Large intestine (tissue), 3 donors: ENCODE measurements at regions not wholly inside any gene's neighbourhood (a gene's known extent, or its start where the extent isn't known, plus 50 kb on each side); places are given as distances from the start of the nearest gene placed in this dataset.

Source experiments
- DNase-seq, 2 donors: peaks; one replicate each; pipeline versions ENCODE4 v3.0.0 to v3.0.0-alpha.2; 2013
- H3K27ac ChIP-seq: one replicate; pipeline ENCODE4 v1.5.1; 2013; ENCODE audit warnings: low read length
- H3K27me3 ChIP-seq: 2 replicates; pipeline ENCODE4 v1.6.1; 2013; ENCODE audit warnings: low read length; ENCODE audit not compliant: control insufficient read depth, insufficient read depth
- H3K36me3 ChIP-seq: 2 replicates; pipeline ENCODE4 v1.6.1; 2013; ENCODE audit warnings: low read length; ENCODE audit not compliant: control insufficient read depth, insufficient read depth
- H3K4me1 ChIP-seq: one replicate; pipeline ENCODE4 v1.6.1; 2013; ENCODE audit warnings: low read length; ENCODE audit not compliant: control insufficient read depth, insufficient read depth
- H3K4me3 ChIP-seq: one replicate; pipeline ENCODE4 v1.5.1; 2013; ENCODE audit warnings: low read length
- H3K9me3 ChIP-seq: one replicate; pipeline ENCODE4 v1.6.1; 2013; ENCODE audit warnings: mild to moderate bottlenecking, low read depth, low read length, moderate library complexity; ENCODE audit not compliant: control insufficient read depth
- WGBS: methylation state at CpG from one replicate; pipeline ENCODE4 v1.1.5; 2013; ENCODE audit warnings: low lambda C conversion rate; ENCODE audit not compliant: insufficient coverage; 5-methylcytosine and 5-hydroxymethylcytosine counted together

DNA sequence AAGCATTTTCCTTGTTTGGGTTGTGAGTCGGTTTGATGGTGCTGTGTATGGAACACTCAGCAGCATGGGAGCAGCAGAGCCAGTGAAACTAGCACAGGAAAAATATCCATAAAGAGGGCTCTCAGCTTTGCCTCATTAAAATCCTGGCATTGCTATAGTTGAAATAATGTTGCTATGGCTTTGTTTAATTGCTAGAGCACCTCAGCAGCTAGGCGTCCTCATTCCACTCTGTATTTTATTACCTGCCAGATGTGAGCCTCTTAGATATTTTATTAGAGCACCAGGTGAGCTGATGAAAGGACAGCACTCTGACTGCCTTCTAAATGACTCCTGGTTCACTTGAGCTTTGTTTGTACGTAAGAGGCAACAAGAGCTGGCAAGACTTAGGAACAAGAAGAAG lies 232.4 kb downstream of the MTX2 start:
- peaks cover 2% of the 10 kb centered on the region for H3K4me1 ChIP-seq
- no peak overlapping the region for H3K27ac ChIP-seq
- whole genome bisulfite sequencing, result 100% methylated on average over 1 of the region's 3 CpGs
- peaks cover 2% of the 10 kb centered on the region for H3K27me3 ChIP-seq
- H3K9me3 ChIP-seq, result no peaks in the 10 kb centered on the region
- no peaks in the 10 kb centered on the region for H3K36me3 ChIP-seq
- no peak for DNase-seq
- H3K4me3 ChIP-seq, result no peak overlapping the region

DNA sequence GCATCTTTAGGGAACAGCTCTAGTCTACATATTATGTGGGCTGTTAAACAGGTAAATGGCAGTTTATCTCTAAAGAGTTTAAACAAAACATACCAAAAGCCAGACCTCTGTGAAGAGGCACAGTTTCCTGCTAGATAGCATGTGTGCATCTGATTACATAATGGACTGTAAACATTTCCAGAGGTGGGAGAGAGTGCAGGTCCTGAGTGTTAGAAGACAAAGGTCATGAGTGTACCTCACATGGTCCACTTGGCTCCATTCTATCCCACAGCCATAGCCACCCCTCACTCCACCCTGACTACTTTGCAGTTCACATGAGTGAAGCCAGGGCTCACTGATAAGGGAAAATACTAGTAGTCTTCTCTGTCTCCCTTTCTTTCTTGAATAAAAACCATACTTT lies 233.4 kb downstream of the MTX2 start:
- peaks cover 2% of the 10 kb centered on the region for H3K27me3 ChIP-seq
- no peak overlapping the region for H3K27ac ChIP-seq
- no peak for DNase-seq
- H3K36me3 ChIP-seq, result no peaks in the 10 kb centered on the region
- H3K9me3 ChIP-seq, result no peaks in the 10 kb centered on the region
- H3K4me1 ChIP-seq, result peaks cover 2% of the 10 kb centered on the region
- no peak overlapping the region for H3K4me3 ChIP-seq

DNA sequence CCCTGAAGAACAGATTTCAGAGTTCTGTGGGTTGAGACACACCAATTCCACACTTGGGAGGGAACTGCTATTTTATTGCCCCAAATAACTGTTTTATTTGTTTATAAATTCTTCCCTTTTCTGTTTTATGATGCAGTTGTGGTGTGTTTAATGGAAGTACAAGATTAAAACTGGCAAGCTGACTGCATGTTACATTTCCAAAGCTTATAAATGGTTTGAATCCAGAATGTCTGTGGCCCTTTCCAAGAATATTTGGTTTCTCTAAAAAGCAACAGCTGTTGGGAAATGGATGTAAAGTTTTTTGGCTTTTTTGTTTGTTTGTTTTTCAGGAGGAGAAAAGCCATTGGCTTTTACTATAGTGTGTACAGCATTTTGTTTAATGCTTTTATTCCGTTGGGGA lies 234.5 kb downstream of the MTX2 start:
- Histone ChIP-seq H3K27ac (no peak overlapping the region), H3K9me3 (no peaks in the 10 kb centered on the region), H3K4me1 (peaks cover 2% of the 10 kb centered on the region), H3K36me3 (no peaks in the 10 kb centered on the region), H3K4me3 (no peak overlapping the region), H3K27me3 (peaks cover 2% of the 10 kb centered on the region)
- no peak for DNase-seq
- WGBS, result 80% methylated on average over 1 of the region's 1 CpG

DNA sequence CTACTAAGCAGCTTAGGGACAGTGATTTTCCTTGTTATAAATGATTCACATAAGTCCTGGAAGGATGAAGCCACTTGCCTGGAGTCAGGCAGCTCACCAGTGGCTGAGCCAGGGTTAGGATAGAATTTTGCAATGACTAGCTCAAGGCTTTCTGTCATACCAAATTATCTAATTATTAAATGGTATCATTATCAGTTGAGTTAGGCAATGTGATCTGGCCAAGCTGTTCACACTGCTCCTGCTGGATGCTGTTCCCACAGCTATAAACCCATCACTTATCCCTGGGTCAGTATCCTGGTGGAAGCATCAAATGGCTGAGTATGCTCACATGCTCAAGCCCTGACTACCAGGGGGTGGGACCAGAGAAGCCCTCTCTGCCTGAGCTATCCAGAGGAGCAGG lies 235.2 kb downstream of the MTX2 start:
- H3K27me3 ChIP-seq, result no peaks in the 10 kb centered on the region
- H3K36me3 ChIP-seq, result no peaks in the 10 kb centered on the region
- no peak overlapping the region for H3K27ac ChIP-seq
- H3K4me1 ChIP-seq, result peaks cover 2% of the 10 kb centered on the region
- H3K9me3 ChIP-seq, result no peaks in the 10 kb centered on the region
- no peak for DNase-seq
- H3K4me3 ChIP-seq, result no peak overlapping the region

DNA sequence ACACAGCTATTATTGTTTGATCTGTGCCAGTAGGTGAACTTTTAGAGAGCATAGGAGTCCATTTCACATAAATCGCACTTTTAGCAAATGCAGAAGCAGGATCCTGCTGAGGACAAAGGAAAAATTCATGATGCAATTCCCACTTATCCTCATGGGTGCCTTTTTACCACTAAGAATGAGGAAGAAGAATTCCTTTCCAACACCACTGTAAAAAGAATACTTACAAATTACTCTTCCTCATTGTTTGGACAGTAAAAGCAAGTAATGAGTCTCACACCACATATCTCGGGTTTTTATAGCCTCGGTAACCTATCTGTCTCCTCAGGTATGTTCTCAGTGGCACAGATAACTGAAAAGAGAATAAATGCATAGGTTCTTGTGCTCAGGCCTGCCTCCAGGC lies 238.5 kb downstream of the MTX2 start:
- H3K4me3 ChIP-seq, result no peak overlapping the region
- H3K9me3 ChIP-seq, result no peaks in the 10 kb centered on the region
- H3K27ac ChIP-seq, result no peak overlapping the region
- no peaks in the 10 kb centered on the region for H3K27me3 ChIP-seq
- H3K36me3 ChIP-seq, result no peaks in the 10 kb centered on the region
- H3K4me1 ChIP-seq, result peaks cover 2% of the 10 kb centered on the region
- DNase-seq, result no peak
- WGBS, result no CpG with 5 or more reads among the region's 3 CpGs

DNA sequence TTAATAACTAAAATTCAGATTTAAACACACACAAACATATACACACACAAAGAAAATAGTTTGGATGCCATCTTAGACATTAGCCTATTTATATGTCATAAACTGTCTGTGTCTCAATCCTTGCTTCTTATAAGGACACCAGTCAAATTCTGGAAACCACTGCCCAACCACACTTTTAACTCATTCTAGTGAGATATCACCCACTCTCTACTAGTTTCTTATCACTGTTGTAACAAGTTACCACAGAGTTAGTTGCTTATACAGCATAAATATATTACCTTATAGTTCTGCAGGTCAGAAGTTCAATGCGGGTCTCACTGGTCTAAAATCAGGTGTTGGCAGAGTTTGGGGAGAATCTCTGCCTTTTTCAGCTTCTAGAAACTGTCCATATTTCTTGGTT lies 239.1 kb downstream of the MTX2 start:
- Histone ChIP-seq H3K9me3 (no peaks in the 10 kb centered on the region), H3K4me1 (no peaks in the 10 kb centered on the region), H3K27me3 (no peaks in the 10 kb centered on the region), H3K4me3 (no peak overlapping the region), H3K27ac (no peak overlapping the region), H3K36me3 (no peaks in the 10 kb centered on the region)
- no peak for DNase-seq
- no CpG with 5 or more reads among the region's 1 CpG for WGBS

DNA sequence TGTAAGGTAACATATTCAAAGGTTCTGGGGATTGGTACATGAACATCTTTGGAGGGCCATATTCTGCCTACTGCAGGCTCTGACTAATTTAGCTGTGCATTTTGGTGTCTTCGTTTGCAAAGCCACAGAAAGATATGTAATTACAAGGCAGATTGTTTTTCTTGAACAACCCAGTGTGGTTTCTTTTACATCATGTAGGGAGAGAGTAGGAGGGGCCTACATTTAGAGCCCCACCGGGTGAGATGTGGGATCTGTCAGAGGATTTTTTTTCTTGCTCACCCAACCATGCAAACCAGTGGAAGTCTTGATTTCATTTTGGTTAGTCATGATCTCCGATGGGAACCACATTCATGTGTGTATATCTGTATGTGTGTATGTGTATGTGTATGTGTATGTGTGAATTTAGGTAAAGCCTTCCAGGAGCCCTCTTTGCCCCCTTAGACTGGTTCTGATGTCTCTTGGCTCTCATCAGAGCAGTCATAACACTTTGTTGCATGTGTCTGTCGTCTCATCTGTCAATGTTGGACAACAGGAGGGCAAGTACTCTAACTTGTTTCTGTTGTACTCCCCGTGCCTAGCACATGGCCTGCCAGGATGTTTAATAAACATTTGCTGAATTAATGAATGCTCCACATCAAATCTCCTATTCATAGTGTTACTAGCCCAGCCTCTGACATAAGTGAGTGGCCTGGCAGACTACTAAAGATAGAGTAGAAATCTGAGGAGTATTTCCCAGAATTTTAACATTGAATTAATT lies 239.9 kb downstream of the MTX2 start:
- no CpG with 5 or more reads among the region's 5 CpGs for WGBS
- H3K36me3 ChIP-seq, result no peaks in the 10 kb centered on the region
- H3K4me3 ChIP-seq, result no peak overlapping the region
- H3K27ac ChIP-seq, result no peak overlapping the region
- no peaks in the 10 kb centered on the region for H3K27me3 ChIP-seq
- no peak for DNase-seq
- no peaks in the 10 kb centered on the region for H3K4me1 ChIP-seq
- H3K9me3 ChIP-seq, result no peaks in the 10 kb centered on the region

DNA sequence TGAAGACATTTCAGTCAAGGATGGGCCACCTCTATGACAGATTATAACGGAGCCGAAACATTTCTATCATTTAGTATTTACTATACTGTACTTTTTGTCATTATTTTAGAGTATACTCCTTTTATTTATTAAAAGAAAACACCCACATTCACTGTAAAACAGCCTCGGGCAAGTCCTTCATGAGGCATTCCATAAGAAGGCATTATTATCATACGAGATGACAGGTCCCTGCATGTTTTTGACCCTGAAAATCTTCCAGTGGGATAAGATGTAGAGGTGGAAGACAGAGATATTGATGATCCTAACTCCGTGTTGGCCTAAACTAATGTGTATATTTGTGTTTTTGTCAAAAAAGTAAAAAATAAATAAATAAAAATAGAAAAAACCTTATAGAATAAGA lies 245.0 kb downstream of the MTX2 start:
- Histone ChIP-seq H3K4me1 (no peaks in the 10 kb centered on the region), H3K36me3 (no peaks in the 10 kb centered on the region), H3K27ac (no peak overlapping the region), H3K4me3 (no peak overlapping the region), H3K27me3 (no peaks in the 10 kb centered on the region), H3K9me3 (no peaks in the 10 kb centered on the region)
- 88% methylated on average over 3 of the region's 5 CpGs for WGBS
- no peak for DNase-seq

DNA sequence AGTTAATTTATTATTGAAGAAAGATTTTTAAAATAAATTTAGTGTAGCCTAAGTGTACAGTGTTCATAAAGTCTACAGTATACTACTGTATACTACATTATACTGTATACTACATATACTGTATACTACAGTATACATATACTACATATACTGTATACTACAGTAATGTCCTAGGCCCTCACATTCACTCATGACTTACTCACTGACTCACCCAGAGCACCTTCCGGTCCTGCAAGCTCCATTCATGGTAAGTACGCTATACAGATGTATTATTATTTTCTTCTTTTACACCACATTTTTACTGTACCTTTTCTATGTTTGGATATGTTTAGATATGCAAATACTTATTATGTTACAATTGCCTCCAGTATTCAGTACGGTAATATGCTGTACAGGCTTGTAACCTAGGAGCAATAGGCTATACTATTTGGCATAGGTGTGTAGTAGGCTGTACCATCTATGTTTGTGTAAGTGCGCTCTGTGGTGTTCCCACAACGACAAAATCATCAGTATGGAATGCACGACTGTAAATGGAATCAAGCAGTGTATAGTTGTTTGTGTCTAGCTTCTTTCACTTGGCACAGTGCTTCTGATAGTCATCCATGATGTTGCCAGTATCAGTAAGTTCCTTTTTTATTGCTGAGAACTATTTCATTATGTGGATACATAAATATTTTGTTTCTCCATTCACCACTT lies 245.7 kb downstream of the MTX2 start:
- Histone ChIP-seq H3K27me3 (no peaks in the 10 kb centered on the region), H3K4me3 (no peak overlapping the region), H3K4me1 (no peaks in the 10 kb centered on the region), H3K36me3 (no peaks in the 10 kb centered on the region), H3K9me3 (no peaks in the 10 kb centered on the region), H3K27ac (no peak overlapping the region)
- 100% methylated on average over 2 of the region's 6 CpGs for WGBS
- no peak for DNase-seq

DNA sequence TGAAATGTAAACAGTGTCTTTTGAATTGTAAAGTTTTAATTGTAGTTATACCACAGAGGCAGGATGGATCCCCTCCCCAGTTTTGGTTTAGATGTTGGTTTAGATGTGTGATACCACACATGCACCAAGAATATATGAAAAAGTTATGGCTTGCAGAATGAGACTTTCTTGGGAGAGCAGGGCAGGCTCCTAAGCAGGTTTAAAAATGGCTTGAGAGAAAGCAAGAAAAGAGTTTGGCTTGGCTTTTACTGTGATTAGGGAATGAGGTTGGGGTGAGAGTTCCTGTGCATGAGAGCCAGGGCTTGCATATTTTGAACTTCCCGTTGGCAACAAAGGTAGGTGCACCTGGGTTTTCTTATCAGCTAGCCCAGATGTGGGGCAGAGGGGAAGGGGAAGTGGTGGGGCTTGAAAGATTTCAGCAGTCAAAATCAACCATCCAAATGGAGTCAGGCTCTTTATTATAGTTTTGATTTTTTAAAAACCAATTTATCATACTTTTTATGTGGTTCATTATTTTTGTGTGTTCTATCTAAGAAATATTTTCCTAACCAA lies 246.9 kb downstream of the MTX2 start:
- Histone ChIP-seq H3K27me3 (no peaks in the 10 kb centered on the region), H3K36me3 (no peaks in the 10 kb centered on the region), H3K9me3 (no peaks in the 10 kb centered on the region), H3K27ac (no peak overlapping the region), H3K4me3 (no peak overlapping the region), H3K4me1 (no peaks in the 10 kb centered on the region)
- no peak for DNase-seq
- no CpG with 5 or more reads among the region's 1 CpG for WGBS

DNA sequence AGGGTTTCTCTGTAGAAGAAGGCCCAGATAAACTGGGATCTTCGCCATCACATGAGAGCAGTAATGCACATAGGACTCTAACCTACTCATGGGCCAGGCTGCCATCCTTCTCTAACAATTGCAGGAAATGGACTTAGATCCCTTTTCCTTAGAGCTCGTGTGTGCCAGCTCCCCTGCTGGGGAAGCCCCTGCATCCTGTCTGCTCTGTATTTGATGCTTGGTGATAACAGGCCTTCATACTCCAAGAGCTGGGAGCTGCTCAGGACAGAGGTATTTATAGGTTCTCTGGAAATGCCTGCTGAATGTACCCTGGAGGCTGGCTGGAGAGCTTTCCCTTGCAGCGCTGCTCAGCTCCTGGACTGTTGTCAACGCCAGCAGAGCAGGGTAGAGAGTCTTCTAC lies 249.6 kb downstream of the MTX2 start:
- WGBS, result no CpG with 5 or more reads among the region's 4 CpGs
- H3K4me3 ChIP-seq, result no peak overlapping the region
- H3K9me3 ChIP-seq, result no peaks in the 10 kb centered on the region
- peak; percentile 23 to 41 for DNase-seq
- H3K4me1 ChIP-seq, result no peaks in the 10 kb centered on the region
- H3K36me3 ChIP-seq, result no peaks in the 10 kb centered on the region
- no peaks in the 10 kb centered on the region for H3K27me3 ChIP-seq
- no peak overlapping the region for H3K27ac ChIP-seq
